ENCODE measurements at regions not wholly inside any gene's neighbourhood (a gene's known extent, or its start where the extent isn't known, plus 50 kb on each side); places are given as distances from the start of the nearest gene placed in this dataset.

- TF ChIP-seq ZNF626 (tag by site-specific recombination; IDR thresholded peaks at IDR 0.05) (no peak), CTCF (tag by site-specific recombination; IDR thresholded peaks at IDR 0.05) (no peak), ZBTB48 (tag by site-specific recombination; IDR thresholded peaks at IDR 0.05) (no peak), ZNF660 (tag by site-specific recombination; IDR thresholded peaks at IDR 0.05) (no peak), ATF2 (tag by site-specific recombination; IDR thresholded peaks at IDR 0.05; ENCODE audit: low read depth) (no peak), ZBTB8A (tag by site-specific recombination; IDR thresholded peaks at IDR 0.05) (no peak), PBX3 (CRISPR knock-in tag; IDR thresholded peaks at IDR 0.05) (no peak), ZNF707 (tag by site-specific recombination; IDR thresholded peaks at IDR 0.05) (no peak), ZNF521 (tag by site-specific recombination; IDR thresholded peaks at IDR 0.05) (no peak), ZNF561 (tag by site-specific recombination; IDR thresholded peaks at IDR 0.05; ENCODE audit: borderline replicate concordance) (no peak), REST (tag by site-specific recombination; IDR thresholded peaks at IDR 0.05) (no peak)
These were observed 754.6 kb downstream of the REEP3 start for GRCh38 chr10:64275774-64276173.
